SK-N-SH (cell line): ENCODE measurements at regions not wholly inside any gene's neighbourhood (a gene's known extent, or its start where the extent isn't known, plus 50 kb on each side); places are given as distances from the start of the nearest gene placed in this dataset.

Experiments
- CTCF ChIA-PET: fragments of 300-600, 350-600 bp; formaldehyde crosslinking; extraction: SDS; loops from one replicate; lab custom pipeline; 2021; lab: Yijun Ruan, JAX
- POLR2A ChIA-PET: fragments of 350-600 bp; sonication (Branson Sonifier 250); formaldehyde crosslinking; extraction: SDS; loops from one replicate; lab custom pipeline; 2020; ENCODE audit warnings: antibody characterized with exemption, inconsistent platforms; lab: Yijun Ruan, JAX
- DNase-seq: peaks from one replicate; pipeline ENCODE4 v3.0.0; 2012
- H2AFZ ChIP-seq: fragments of 200-600 bp; sonication (generic); 2 replicates; pipeline ENCODE4 v1.8.1; 2016; ENCODE audit warnings: antibody characterized with exemption, mild to moderate bottlenecking, low read depth
- H3F3A ChIP-seq: fragments of 200-600 bp; sonication (generic); replicated peaks from 2 replicates; pipeline ENCODE3; 2016; ENCODE audit warnings: antibody characterized with exemption, mild to moderate bottlenecking; ENCODE audit not compliant: insufficient read depth
- H3K27ac ChIP-seq, 2 experiments: fragments of 200-500 bp in 1 of 2; fragments of 200-600 bp in 1 of 2; sonication (Bioruptor generic) in 1 of 2; sonication (generic), shearing (Covaris generic) in 1 of 2; 2 replicates each; pipeline versions ENCODE4 v1.5.1 to v1.6.1; 2014 to 2016; ENCODE audit warnings: low read depth in 2 of 2, inconsistent platforms in 1 of 2, low read length in 1 of 2, mild to moderate bottlenecking in 1 of 2, mixed read lengths in 1 of 2
- H3K27me3 ChIP-seq: fragments of 200-600 bp; sonication (generic), shearing (Covaris generic); 2 replicates; pipeline ENCODE4 v1.6.1; 2016; ENCODE audit warnings: mixed run types; ENCODE audit not compliant: insufficient read depth
- H3K36me3 ChIP-seq, 2 experiments: fragments of 200-500 bp in 1 of 2; fragments of 200-600 bp in 1 of 2; sonication (Bioruptor generic) in 1 of 2; sonication (generic) in 1 of 2; replicated peaks in 1 of 2; 2 replicates each; pipeline versions ENCODE3 to v1.5.1; 2014 to 2016; ENCODE audit warnings: low read length in 1 of 2, mild to moderate bottlenecking in 1 of 2; ENCODE audit not compliant: insufficient read depth in 2 of 2, control insufficient read depth in 1 of 2
- H3K4me1 ChIP-seq, 2 experiments: fragments of 200-500 bp in 1 of 2; fragments of 200-600 bp in 1 of 2; sonication (Bioruptor generic) in 1 of 2; sonication (generic), shearing (Covaris generic) in 1 of 2; 2 replicates each; pipeline versions ENCODE4 v1.5.1 to v1.6.1; 2014 to 2016; ENCODE audit warnings: low read depth in 1 of 2, low read length in 1 of 2, mixed run types in 1 of 2; ENCODE audit not compliant: insufficient read depth in 2 of 2, control insufficient read depth in 1 of 2
- H3K4me2 ChIP-seq: fragments of 200-600 bp; sonication (generic), shearing (Covaris generic); 2 replicates; pipeline ENCODE4 v1.6.1; 2017; ENCODE audit warnings: mixed run types
- H3K4me3 ChIP-seq, 2 experiments: fragments of 200-500 bp in 1 of 2; fragments of 200-600 bp in 1 of 2; sonication (Bioruptor generic) in 1 of 2; sonication (generic), shearing (Covaris generic) in 1 of 2; 2 replicates each; pipeline versions ENCODE4 v1.5.1 to v1.8.1; 2014 to 2016; ENCODE audit warnings: low read depth in 2 of 2, inconsistent platforms in 1 of 2, low read length in 1 of 2, mild to moderate bottlenecking in 1 of 2, mixed read lengths in 1 of 2, moderate library complexity in 1 of 2
- H3K79me2 ChIP-seq: fragments of 200-600 bp; sonication (generic); 2 replicates; pipeline ENCODE4 v1.8.1; 2017; ENCODE audit warnings: mild to moderate bottlenecking; ENCODE audit not compliant: insufficient read depth
- H3K9ac ChIP-seq: fragments of 200-600 bp; sonication (generic); 2 replicates; pipeline ENCODE4 v1.6.1; 2017; ENCODE audit warnings: mixed run types
- H3K9me2 ChIP-seq: fragments of 200-600 bp; sonication (generic); 2 replicates; pipeline ENCODE4 v1.6.1; 2017; ENCODE audit warnings: mixed run types
- H3K9me3 ChIP-seq: fragments of 200-600 bp; sonication (generic); 2 replicates; pipeline ENCODE4 v1.6.1; 2017; ENCODE audit warnings: mixed run types, mild to moderate bottlenecking, moderate library complexity
- H4K20me1 ChIP-seq: fragments of 200-600 bp; sonication (generic); 2 replicates; pipeline ENCODE4 v1.6.1; 2017; ENCODE audit warnings: mild to moderate bottlenecking, mixed run types; ENCODE audit not compliant: insufficient read depth
- CHD2 ChIP-seq: fragments of 150-350 bp; IDR thresholded peaks from 2 replicates; pipeline ENCODE4 v1.6.1; 2018; ENCODE audit warnings: low read length; ENCODE audit not compliant: partially characterized antibody
- EZH2phosphoT487 ChIP-seq: fragments of 200-600 bp; sonication (generic); IDR thresholded peaks from 2 replicates; pipeline ENCODE4 v1.6.1; 2017; ENCODE audit warnings: low read depth, mixed run types, mild to moderate bottlenecking, antibody characterized with exemption, moderate library complexity, borderline replicate concordance
- GABPA ChIP-seq: IDR thresholded peaks from 2 replicates; pipeline ENCODE4 v1.4.0; 2012; ENCODE audit warnings: low read depth, mild to moderate bottlenecking
- MEF2A ChIP-seq: IDR thresholded peaks from 2 replicates; pipeline ENCODE4 v1.4.0; 2012; ENCODE audit warnings: low read depth, borderline replicate concordance
- RCOR1 ChIP-seq: fragments of 150-350 bp; IDR thresholded peaks from 2 replicates; pipeline ENCODE4 v1.6.1; 2017; ENCODE audit warnings: antibody characterized with exemption, low read length
- RFX5 ChIP-seq: IDR thresholded peaks from 2 replicates; pipeline ENCODE4 v1.6.1; 2012; ENCODE audit warnings: mild to moderate bottlenecking, improper control_type of control experiment, low read length
- SMC3 ChIP-seq: IDR thresholded peaks from 2 replicates; pipeline ENCODE4 v1.6.1; 2012; ENCODE audit warnings: low read depth, low read length, improper control_type of control experiment
- whole genome bisulfite sequencing: methylation state at CpG from one replicate; pipeline ENCODE4 v1.1.6; 2017; ENCODE audit warnings: low lambda C conversion rate; 5-methylcytosine and 5-hydroxymethylcytosine counted together
- TF ChIP-seq, protein P1 (sequence below): fragments of 200-600 bp; sonication (generic); IDR thresholded peaks from 2 replicates; pipeline ENCODE4 v1.6.1; 2017; ENCODE audit warnings: antibody characterized with exemption, mild to moderate bottlenecking, moderate library complexity
- TF ChIP-seq, protein P2 (sequence below): fragments of 150-350 bp; IDR thresholded peaks from 2 replicates; pipeline ENCODE4 v1.6.1; 2017; ENCODE audit warnings: antibody characterized with exemption, low read length, low read depth, borderline replicate concordance
- TF ChIP-seq, protein P3 (sequence below): IDR thresholded peaks from 2 replicates; pipeline ENCODE4 v1.4.0; 2012; ENCODE audit warnings: low read depth, borderline replicate concordance
- TF ChIP-seq, protein P4 (sequence below): IDR thresholded peaks from 2 replicates; pipeline ENCODE4 v1.6.1; 2012; ENCODE audit warnings: mild to moderate bottlenecking, low read depth, low read length, moderate library complexity

DNA sequence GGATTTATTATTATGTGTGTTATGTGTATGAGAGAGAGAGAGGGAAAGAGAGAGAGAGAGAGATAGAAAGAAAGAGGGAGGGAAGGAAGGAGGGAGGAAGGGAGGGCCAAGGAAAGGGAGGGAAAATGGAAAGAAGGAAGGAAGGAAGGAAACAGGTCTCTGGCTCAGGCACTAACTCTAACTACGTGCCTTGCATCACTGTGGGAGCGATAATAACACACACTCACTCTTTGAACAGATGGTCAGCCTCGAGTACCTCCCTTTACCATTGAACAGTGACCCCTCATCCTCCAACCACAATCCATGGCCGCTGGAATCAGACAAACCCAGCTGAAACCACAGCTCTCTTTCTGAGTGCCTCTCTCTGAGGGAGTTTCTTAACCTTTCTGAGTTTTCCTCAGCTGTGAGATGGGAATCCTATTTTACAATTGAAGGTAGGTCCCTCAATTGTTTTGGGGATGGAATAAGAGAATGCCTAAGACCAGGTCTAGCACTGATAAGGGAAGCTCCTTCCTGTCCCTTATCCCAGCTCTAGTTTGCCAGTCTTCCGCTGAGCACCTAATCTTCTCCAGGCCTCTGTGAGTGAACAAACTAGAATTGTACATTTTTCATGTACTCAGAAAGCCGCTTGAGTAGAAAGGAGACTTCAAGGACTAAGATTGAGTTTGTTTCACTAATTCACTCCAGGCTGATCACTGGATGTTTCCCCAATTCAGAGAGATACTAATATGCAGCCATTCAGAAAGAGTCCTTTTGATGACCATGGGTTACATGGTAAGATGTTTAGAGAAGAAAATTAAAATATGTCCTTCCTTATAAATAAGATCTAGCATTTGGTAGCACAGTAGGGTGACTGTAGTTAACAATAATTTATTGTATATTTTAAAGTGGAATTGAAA, 62.8 kb downstream of the IRF2BP2 start:
- TF ChIP-seq RFX5 = no peak
- no peak for TF ChIP-seq MEF2A
- TF ChIP-seq, protein P1, sequence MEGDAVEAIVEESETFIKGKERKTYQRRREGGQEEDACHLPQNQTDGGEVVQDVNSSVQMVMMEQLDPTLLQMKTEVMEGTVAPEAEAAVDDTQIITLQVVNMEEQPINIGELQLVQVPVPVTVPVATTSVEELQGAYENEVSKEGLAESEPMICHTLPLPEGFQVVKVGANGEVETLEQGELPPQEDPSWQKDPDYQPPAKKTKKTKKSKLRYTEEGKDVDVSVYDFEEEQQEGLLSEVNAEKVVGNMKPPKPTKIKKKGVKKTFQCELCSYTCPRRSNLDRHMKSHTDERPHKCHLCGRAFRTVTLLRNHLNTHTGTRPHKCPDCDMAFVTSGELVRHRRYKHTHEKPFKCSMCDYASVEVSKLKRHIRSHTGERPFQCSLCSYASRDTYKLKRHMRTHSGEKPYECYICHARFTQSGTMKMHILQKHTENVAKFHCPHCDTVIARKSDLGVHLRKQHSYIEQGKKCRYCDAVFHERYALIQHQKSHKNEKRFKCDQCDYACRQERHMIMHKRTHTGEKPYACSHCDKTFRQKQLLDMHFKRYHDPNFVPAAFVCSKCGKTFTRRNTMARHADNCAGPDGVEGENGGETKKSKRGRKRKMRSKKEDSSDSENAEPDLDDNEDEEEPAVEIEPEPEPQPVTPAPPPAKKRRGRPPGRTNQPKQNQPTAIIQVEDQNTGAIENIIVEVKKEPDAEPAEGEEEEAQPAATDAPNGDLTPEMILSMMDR = no peak
- TF ChIP-seq RCOR1 = no peak
- TF ChIP-seq, protein P2, sequence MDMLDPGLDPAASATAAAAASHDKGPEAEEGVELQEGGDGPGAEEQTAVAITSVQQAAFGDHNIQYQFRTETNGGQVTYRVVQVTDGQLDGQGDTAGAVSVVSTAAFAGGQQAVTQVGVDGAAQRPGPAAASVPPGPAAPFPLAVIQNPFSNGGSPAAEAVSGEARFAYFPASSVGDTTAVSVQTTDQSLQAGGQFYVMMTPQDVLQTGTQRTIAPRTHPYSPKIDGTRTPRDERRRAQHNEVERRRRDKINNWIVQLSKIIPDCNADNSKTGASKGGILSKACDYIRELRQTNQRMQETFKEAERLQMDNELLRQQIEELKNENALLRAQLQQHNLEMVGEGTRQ = no peak
- no peak for TF ChIP-seq CHD2
- no peak for TF ChIP-seq EZH2phosphoT487
- TF ChIP-seq, protein P3, sequence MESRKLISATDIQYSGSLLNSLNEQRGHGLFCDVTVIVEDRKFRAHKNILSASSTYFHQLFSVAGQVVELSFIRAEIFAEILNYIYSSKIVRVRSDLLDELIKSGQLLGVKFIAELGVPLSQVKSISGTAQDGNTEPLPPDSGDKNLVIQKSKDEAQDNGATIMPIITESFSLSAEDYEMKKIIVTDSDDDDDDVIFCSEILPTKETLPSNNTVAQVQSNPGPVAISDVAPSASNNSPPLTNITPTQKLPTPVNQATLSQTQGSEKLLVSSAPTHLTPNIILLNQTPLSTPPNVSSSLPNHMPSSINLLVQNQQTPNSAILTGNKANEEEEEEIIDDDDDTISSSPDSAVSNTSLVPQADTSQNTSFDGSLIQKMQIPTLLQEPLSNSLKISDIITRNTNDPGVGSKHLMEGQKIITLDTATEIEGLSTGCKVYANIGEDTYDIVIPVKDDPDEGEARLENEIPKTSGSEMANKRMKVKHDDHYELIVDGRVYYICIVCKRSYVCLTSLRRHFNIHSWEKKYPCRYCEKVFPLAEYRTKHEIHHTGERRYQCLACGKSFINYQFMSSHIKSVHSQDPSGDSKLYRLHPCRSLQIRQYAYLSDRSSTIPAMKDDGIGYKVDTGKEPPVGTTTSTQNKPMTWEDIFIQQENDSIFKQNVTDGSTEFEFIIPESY = no peak
- TF ChIP-seq GABPA = no peak
- Histone ChIP-seq H3K36me3 (no peaks in the 10 kb centered on the region), H3K4me2 (no peak overlapping the region), H3K9me2 (no peaks in the 10 kb centered on the region), H3K27ac (peak overlapping the region in 1 of 2 experiments; percentile 12; a peak in 2 of 4 replicates), H3K4me1 (peaks cover 23 to 59% of the 10 kb centered on the region in 2 experiments), H3K9me3 (no peaks in the 10 kb centered on the region), H4K20me1 (no peaks in the 10 kb centered on the region), H3K79me2 (no peaks in the 10 kb centered on the region), H3K27me3 (no peaks in the 10 kb centered on the region), H3F3A (peaks cover 12% of the 10 kb centered on the region), H3K9ac (no peak overlapping the region), H2AFZ (no peak overlapping the region), H3K4me3 (no peak overlapping the region)
- WGBS = 96% methylated on average over 5 of the region's 6 CpGs
- ChIA-PET CTCF (interaction anchor here (1.2 kb wide), 1 partner anchor 48 kb away, joined by 3 read pairs; no protein-coding TSS in a partner anchor), POLR2A (no interaction called here)
- DNase-seq = no peak

DNA sequence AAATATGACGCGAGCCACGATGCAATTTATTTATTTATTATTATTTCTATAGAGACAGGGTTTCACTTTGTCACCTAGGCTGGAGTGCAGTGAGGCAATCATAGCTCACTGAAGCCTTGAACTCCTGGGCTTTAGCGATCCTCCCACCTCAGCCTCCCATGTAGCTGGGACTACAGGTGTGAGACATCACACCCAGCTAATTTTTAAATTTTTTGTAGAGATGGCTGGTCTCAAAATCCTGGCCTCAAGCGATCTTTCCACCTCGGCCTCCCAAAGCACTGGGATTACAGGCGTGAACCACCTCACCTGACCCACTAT, 63.6 kb downstream of the IRF2BP2 start:
- Histone ChIP-seq H3K36me3 (no peaks in the 10 kb centered on the region), H3F3A (peaks cover 12% of the 10 kb centered on the region), H3K4me2 (no peak overlapping the region), H3K79me2 (no peaks in the 10 kb centered on the region), H3K4me3 (no peak overlapping the region), H3K9me2 (no peaks in the 10 kb centered on the region), H3K9me3 (no peaks in the 10 kb centered on the region), H2AFZ (no peak overlapping the region), H3K9ac (no peak overlapping the region), H3K27me3 (no peaks in the 10 kb centered on the region), H3K4me1 (peaks cover 23 to 64% of the 10 kb centered on the region in 2 experiments), H4K20me1 (no peaks in the 10 kb centered on the region), H3K27ac (peak overlapping the region in 1 of 2 experiments; percentile 100; a peak in 2 of 4 replicates)
- 95% methylated on average over 7 of the region's 7 CpGs for WGBS
- ChIA-PET POLR2A (interaction anchor here (6.6 kb wide), 1 partner anchor 54 kb away, joined by 51 read pairs; no protein-coding TSS in a partner anchor), CTCF (interaction anchor here (0.7 to 1.0 kb wide), 3 partner anchors 10 to 537 kb away, joined by 3 to 4 read pairs (median 3); no protein-coding TSS in a partner anchor)
- no peak for DNase-seq
- TF ChIP-seq, protein P1 = no peak
- TF ChIP-seq SMC3 (no peak), CHD2 (no peak)
- TF ChIP-seq, protein P4, sequence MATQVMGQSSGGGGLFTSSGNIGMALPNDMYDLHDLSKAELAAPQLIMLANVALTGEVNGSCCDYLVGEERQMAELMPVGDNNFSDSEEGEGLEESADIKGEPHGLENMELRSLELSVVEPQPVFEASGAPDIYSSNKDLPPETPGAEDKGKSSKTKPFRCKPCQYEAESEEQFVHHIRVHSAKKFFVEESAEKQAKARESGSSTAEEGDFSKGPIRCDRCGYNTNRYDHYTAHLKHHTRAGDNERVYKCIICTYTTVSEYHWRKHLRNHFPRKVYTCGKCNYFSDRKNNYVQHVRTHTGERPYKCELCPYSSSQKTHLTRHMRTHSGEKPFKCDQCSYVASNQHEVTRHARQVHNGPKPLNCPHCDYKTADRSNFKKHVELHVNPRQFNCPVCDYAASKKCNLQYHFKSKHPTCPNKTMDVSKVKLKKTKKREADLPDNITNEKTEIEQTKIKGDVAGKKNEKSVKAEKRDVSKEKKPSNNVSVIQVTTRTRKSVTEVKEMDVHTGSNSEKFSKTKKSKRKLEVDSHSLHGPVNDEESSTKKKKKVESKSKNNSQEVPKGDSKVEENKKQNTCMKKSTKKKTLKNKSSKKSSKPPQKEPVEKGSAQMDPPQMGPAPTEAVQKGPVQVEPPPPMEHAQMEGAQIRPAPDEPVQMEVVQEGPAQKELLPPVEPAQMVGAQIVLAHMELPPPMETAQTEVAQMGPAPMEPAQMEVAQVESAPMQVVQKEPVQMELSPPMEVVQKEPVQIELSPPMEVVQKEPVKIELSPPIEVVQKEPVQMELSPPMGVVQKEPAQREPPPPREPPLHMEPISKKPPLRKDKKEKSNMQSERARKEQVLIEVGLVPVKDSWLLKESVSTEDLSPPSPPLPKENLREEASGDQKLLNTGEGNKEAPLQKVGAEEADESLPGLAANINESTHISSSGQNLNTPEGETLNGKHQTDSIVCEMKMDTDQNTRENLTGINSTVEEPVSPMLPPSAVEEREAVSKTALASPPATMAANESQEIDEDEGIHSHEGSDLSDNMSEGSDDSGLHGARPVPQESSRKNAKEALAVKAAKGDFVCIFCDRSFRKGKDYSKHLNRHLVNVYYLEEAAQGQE = no peak
